ENCODE measurements at regions not wholly inside any gene's neighbourhood (a gene's known extent, or its start where the extent isn't known, plus 50 kb on each side); places are given as distances from the start of the nearest gene placed in this dataset.
"Not testable (repeated sequence)": the region's sequence is repeated elsewhere in the genome, so short reads cannot be mapped to it uniquely, and the experiment has no call there.

DNA sequence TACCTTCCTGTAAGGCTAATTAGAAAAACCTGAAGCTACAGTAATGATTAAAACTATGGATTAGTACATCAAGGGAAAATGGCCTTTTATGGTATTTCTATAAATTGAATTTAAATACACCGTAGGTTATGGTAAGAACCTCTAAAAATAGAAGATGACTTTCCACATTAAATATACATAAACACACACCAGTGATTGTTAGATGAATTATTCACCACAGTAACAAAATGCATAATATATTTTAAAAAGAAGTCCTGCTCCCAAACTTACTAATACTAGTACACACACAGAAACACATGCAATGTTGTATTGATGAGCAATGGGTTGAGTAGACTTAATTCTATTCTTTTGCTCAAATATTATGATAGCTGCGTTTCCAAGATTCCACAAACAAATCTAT lies 277.9 kb upstream of the ANKRD50 start:
- no peaks in the 10 kb centered on the region for H3K9me3 ChIP-seq (ENCODE audit: low read depth, low read length)
- H3K4me3 ChIP-seq, result no peak overlapping the region
- no peak for TF ChIP-seq EZH2 (IDR thresholded peaks at IDR 0.05)
- TF ChIP-seq POLR2AphosphoS5 (IDR thresholded peaks at IDR 0.05; ENCODE audit: borderline replicate concordance, low read depth, low read length), result no peak
- H3K36me3 ChIP-seq (ENCODE audit: insufficient read depth, low read length), result no peaks in the 10 kb centered on the region
- H3K9ac ChIP-seq (ENCODE audit: insufficient read length), result no peak overlapping the region
- no peak overlapping the region for H3K27ac ChIP-seq
- DNase-seq (ENCODE audit: low read depth, low spot score), result no peak

DNA sequence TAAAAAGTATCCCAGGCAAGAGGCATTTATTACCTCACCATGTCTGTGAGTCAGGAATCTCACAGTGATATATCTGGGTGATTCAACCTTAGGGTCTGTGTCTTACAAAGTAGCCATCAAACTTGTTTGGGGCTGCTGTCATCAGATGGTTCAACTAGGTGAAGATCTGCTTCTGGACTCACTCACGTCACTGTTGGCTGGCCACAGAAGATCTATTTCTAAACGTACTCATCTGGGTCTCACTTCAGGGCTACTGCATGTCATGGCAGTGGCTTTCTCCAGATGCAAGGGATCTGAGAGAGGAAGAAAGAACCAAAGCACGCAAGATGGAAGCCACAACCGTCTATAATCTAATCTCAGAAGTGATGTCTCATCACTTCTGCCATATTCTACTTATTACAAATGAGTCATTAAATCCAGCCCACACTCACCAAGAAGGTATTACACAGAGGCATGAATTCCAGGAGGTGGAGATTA lies 267.8 kb upstream of the ANKRD50 start:
- Histone ChIP-seq H3K36me3 (ENCODE audit: insufficient read depth, low read length) (no peaks in the 10 kb centered on the region), H3K9ac (ENCODE audit: insufficient read length) (no peak overlapping the region), H3K4me3 (no peak overlapping the region), H3K27ac (no peak overlapping the region), H3K9me3 (ENCODE audit: low read depth, low read length) (no peaks in the 10 kb centered on the region)
- no peak for DNase-seq (ENCODE audit: low read depth, low spot score)
- TF ChIP-seq EZH2 (IDR thresholded peaks at IDR 0.05) (no peak), POLR2AphosphoS5 (IDR thresholded peaks at IDR 0.05; ENCODE audit: borderline replicate concordance, low read depth, low read length) (no peak), FOXP2 (optimal IDR thresholded peaks at IDR 0.05; ENCODE audit: control extremely low read depth, extremely low read length, insufficient read depth) (no peak)

DNA sequence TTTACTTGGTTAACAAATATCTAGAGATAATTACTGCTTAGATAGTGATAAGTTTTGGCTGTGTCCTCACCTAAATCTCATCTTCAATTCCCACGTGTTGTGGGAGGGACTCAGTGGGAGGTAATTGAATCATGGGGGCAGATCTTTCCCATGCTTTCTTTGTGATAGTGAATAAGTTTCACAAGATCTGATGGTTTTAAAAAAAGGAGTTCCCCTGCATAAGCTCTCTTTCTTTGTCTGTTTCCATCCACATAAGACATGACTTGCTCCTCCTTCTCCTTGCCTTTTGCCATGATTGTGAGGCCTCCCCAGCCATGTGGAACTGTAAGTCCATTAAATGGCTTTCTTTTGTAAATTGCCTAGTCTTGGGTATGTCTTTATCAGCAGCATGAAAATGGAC lies 266.0 kb upstream of the ANKRD50 start:
- DNase-seq (ENCODE audit: low read depth, low spot score); H3K9ac ChIP-seq (ENCODE audit: insufficient read length); H3K27ac ChIP-seq; H3K9me3 ChIP-seq (ENCODE audit: low read depth, low read length); H3K36me3 ChIP-seq (ENCODE audit: insufficient read depth, low read length); H3K4me3 ChIP-seq: not testable (repeated sequence)

DNA sequence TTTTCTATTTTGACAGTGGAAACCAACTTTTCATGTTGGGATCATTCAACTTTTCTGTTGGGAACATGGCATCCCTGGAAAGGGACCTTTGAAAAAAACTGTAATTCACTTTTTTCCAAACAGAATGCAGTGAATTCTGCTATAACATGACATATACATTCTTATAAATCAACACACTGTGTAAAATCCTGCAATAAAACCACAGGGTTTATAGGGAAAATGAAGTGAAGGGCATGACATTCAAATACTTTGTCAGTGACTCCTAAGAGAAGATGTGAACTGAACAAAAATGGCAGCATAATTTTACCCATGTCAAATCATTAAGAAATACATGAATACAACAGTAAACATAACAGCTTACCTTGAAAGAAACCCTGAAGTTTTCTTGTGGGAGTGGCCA lies 264.5 kb upstream of the ANKRD50 start:
- no peaks in the 10 kb centered on the region for H3K9me3 ChIP-seq (ENCODE audit: low read depth, low read length)
- no peak for DNase-seq (ENCODE audit: low read depth, low spot score)
- TF ChIP-seq POLR2AphosphoS5 (IDR thresholded peaks at IDR 0.05; ENCODE audit: borderline replicate concordance, low read depth, low read length) (no peak), FOXP2 (optimal IDR thresholded peaks at IDR 0.05; ENCODE audit: control extremely low read depth, extremely low read length, insufficient read depth) (no peak), EZH2 (IDR thresholded peaks at IDR 0.05) (no peak)
- no peak overlapping the region for H3K27ac ChIP-seq
- no peaks in the 10 kb centered on the region for H3K36me3 ChIP-seq (ENCODE audit: insufficient read depth, low read length)
- no peak overlapping the region for H3K9ac ChIP-seq (ENCODE audit: insufficient read length)
- no peak overlapping the region for H3K4me3 ChIP-seq

DNA sequence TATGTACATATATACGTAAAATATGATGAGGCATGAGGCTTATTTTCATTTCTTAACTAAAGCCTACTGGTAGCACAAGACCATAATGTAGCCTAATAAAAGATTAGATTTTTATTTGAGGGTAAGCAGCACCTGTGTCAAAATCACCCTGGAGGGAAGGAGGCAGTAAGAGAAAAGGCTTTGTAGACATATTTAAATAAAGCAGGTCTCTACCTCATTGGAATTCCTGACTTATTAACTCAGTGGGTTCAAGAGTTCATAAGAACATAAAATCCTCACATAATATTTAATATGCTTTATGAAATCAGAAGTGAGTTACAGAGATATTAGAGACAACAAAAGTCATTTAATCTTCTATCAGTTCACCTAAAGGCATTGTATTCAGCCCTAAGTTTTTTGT lies 261.6 kb upstream of the ANKRD50 start:
- no peaks in the 10 kb centered on the region for H3K36me3 ChIP-seq (ENCODE audit: insufficient read depth, low read length)
- no peak for DNase-seq (ENCODE audit: low read depth, low spot score)
- no peak overlapping the region for H3K4me3 ChIP-seq
- no peak for TF ChIP-seq POLR2AphosphoS5 (IDR thresholded peaks at IDR 0.05; ENCODE audit: borderline replicate concordance, low read depth, low read length)
- TF ChIP-seq EZH2 (IDR thresholded peaks at IDR 0.05), result no peak
- TF ChIP-seq FOXP2 (optimal IDR thresholded peaks at IDR 0.05; ENCODE audit: control extremely low read depth, extremely low read length, insufficient read depth), result no peak
- no peak overlapping the region for H3K9ac ChIP-seq (ENCODE audit: insufficient read length)
- no peaks in the 10 kb centered on the region for H3K9me3 ChIP-seq (ENCODE audit: low read depth, low read length)
- H3K27ac ChIP-seq, result no peak overlapping the region

DNA sequence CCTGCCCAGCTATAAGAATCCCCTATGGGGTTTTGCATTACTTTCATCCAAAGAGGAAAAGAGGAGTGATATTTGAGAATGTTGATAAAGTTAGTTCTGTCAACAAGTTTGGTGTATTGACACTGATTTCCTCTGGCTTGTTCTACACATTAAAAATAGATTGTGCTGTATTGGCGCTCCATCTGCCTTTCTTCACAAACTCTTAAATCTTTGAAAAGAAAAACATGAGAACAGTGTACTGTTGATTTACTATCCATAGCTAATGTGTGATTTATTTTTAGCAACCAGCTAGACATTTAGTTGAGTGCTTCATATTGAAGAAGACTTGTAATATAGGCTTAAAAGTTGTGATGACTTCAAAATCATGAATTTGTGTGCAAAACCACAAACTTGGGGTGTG lies 261.2 kb upstream of the ANKRD50 start:
- TF ChIP-seq EZH2 (IDR thresholded peaks at IDR 0.05) (no peak), POLR2AphosphoS5 (IDR thresholded peaks at IDR 0.05; ENCODE audit: borderline replicate concordance, low read depth, low read length) (no peak), FOXP2 (optimal IDR thresholded peaks at IDR 0.05; ENCODE audit: control extremely low read depth, extremely low read length, insufficient read depth) (no peak)
- Histone ChIP-seq H3K4me3 (no peak overlapping the region), H3K9ac (ENCODE audit: insufficient read length) (no peak overlapping the region), H3K36me3 (ENCODE audit: insufficient read depth, low read length) (no peaks in the 10 kb centered on the region), H3K9me3 (ENCODE audit: low read depth, low read length) (no peaks in the 10 kb centered on the region), H3K27ac (no peak overlapping the region)
- no peak for DNase-seq (ENCODE audit: low read depth, low spot score)

DNA sequence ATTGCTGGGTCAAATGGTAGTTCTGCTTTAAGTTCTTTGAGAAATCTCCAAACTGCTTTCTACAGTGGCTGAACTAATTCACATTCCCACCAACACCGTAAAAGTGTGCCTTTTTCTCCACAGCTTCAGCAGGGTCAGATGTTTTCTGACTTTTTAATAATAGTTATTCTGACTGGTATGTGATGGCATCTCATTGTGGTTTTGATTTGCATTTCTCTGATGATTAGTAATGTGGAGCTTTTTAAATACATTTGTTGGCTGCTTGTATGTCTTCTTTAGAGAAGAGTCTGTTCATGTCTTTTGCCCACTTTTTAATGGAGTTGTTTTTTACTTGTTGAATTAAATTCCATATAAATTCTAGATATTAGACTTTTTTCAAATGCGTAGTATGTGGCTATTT lies 257.5 kb upstream of the ANKRD50 start:
- H3K4me3 ChIP-seq, result no peak overlapping the region
- no peaks in the 10 kb centered on the region for H3K9me3 ChIP-seq (ENCODE audit: low read depth, low read length)
- no peak overlapping the region for H3K9ac ChIP-seq (ENCODE audit: insufficient read length)
- H3K27ac ChIP-seq, result no peak overlapping the region
- TF ChIP-seq POLR2AphosphoS5 (IDR thresholded peaks at IDR 0.05; ENCODE audit: borderline replicate concordance, low read depth, low read length), result no peak
- no peak for TF ChIP-seq EZH2 (IDR thresholded peaks at IDR 0.05)
- TF ChIP-seq FOXP2 (optimal IDR thresholded peaks at IDR 0.05; ENCODE audit: control extremely low read depth, extremely low read length, insufficient read depth), result no peak
- H3K36me3 ChIP-seq (ENCODE audit: insufficient read depth, low read length), result no peaks in the 10 kb centered on the region
- no peak for DNase-seq (ENCODE audit: low read depth, low spot score)

DNA sequence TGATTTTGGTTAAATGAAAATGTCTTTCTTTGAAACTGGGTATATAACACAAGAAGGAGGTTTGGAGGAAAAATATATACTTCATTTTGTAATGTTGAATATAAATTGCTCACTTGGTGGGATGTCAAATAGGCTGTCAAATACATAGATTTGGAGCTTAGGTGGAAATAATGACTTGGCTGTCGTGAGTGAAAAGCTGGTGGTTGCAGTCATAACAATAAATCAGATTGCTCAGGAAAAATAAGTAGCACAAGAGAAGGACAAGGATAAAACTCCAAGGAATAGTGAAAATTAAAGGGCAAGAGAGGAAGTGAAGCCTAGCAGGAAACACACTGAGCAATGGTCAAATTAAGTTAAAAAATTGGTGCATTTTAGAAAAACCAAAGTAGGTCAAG lies 253.0 kb upstream of the ANKRD50 start:
- DNase-seq (ENCODE audit: low read depth, low spot score), result no peak
- Histone ChIP-seq H3K4me3 (no peak overlapping the region), H3K36me3 (ENCODE audit: insufficient read depth, low read length) (no peaks in the 10 kb centered on the region), H3K9ac (ENCODE audit: insufficient read length) (no peak overlapping the region), H3K9me3 (ENCODE audit: low read depth, low read length) (no peaks in the 10 kb centered on the region), H3K27ac (no peak overlapping the region)
- TF ChIP-seq FOXP2 (optimal IDR thresholded peaks at IDR 0.05; ENCODE audit: control extremely low read depth, extremely low read length, insufficient read depth), result no peak
- TF ChIP-seq EZH2 (IDR thresholded peaks at IDR 0.05), result no peak
- TF ChIP-seq POLR2AphosphoS5 (IDR thresholded peaks at IDR 0.05; ENCODE audit: borderline replicate concordance, low read depth, low read length), result no peak

DNA sequence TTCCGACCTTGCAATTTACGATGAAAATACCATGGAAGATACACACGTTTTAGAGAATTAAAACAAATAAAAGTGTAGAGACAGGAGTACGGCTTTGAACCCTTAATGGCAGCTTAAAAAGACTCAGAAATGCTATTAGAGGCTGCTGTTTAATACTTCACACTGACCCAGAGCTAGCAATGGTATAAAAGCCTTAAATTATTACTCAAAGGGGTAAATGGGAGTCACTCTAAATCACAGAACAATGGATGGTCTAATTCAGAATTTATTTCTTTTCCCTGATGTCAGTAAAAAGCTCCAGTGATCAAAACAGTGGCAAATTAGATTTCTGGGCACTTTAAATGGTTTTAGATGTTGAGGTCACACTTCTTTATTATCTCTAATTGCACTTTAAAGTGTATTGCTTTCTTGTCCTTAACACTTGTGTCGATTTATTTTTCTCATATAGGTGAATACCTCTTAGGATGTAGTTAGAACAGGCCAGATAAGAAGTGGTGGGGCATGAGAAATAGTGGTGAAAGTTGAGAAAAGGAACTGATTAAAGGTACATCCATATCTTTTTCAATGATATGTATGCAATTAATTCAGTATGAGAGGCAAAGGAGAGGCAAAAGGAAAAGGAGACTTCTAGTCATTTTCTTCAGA lies 252.4 kb upstream of the ANKRD50 start:
- Histone ChIP-seq H3K4me3 (no peak overlapping the region), H3K27ac (no peak overlapping the region), H3K9ac (ENCODE audit: insufficient read length) (no peak overlapping the region), H3K36me3 (ENCODE audit: insufficient read depth, low read length) (no peaks in the 10 kb centered on the region), H3K9me3 (ENCODE audit: low read depth, low read length) (no peaks in the 10 kb centered on the region)
- no peak for TF ChIP-seq FOXP2 (optimal IDR thresholded peaks at IDR 0.05; ENCODE audit: control extremely low read depth, extremely low read length, insufficient read depth)
- TF ChIP-seq EZH2 (IDR thresholded peaks at IDR 0.05), result no peak
- TF ChIP-seq POLR2AphosphoS5 (IDR thresholded peaks at IDR 0.05; ENCODE audit: borderline replicate concordance, low read depth, low read length), result no peak
- DNase-seq (ENCODE audit: low read depth, low spot score), result no peak
